Right atrium auricular region (tissue), 2 donors: ENCODE measurements at regions not wholly inside any gene's neighbourhood (a gene's known extent, or its start where the extent isn't known, plus 50 kb on each side); places are given as distances from the start of the nearest gene placed in this dataset.

Experiments
- DNase-seq: peaks from one replicate; pipeline ENCODE4 v3.0.0-alpha.2; 2019; ENCODE audit warnings: low spot score
- H3K27ac ChIP-seq, 2 donors: fragments of 200-600 bp; sonication (generic); 1 replicate in 1 of 2; 2 replicates in 1 of 2; pipeline ENCODE4 v1.5.1; 2016 to 2019
- H3K27me3 ChIP-seq, 2 donors: fragments of 200-600 bp; sonication (generic); one replicate each; pipeline versions ENCODE4 v1.5.1 to v1.6.0; 2017 to 2019
- H3K36me3 ChIP-seq: fragments of 200-600 bp; sonication (generic); one replicate; pipeline ENCODE4 v1.5.1; 2016
- H3K4me1 ChIP-seq, 2 donors: fragments of 200-600 bp; sonication (generic); one replicate each; pipeline versions ENCODE4 v1.5.1 to v1.6.0; 2017 to 2019
- H3K4me3 ChIP-seq, 2 donors: fragments of 200-600 bp; sonication (generic); 1 replicate in 1 of 2; 2 replicates in 1 of 2; pipeline ENCODE4 v1.5.1; 2017 to 2019; ENCODE audit warnings: mild to moderate bottlenecking in 1 of 2, moderate library complexity in 1 of 2
- H3K9me3 ChIP-seq, 2 donors: fragments of 200-600 bp; sonication (generic); one replicate each; pipeline ENCODE4 v1.5.1; 2019
- TF ChIP-seq, protein P1 (sequence below), 2 donors: fragments of 200-600 bp; sonication (generic); IDR thresholded peaks; one replicate each; pipeline ENCODE4 v1.5.1; 2019; ENCODE audit warnings: antibody characterized with exemption in 2 of 2

DNA sequence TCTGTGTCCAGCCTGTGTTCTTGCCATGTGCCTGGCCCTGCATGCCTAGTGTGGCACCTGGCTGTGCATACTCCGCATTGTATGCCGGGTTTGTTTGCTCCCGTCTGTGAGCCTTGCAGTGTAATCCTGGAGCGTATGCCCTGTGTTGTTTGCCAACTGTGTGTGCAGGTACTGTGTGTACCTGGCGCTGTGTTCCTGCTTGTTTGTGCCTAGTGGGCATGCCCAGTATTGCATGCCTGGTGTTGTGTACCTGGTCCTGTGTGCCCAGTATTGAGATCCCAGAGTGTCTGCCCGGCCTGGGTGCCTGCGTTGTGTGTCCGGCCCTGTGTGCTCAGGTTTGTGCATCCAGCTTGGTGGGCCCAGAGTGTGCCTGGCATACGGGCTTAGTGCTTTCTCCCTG is 54.5 kb upstream of the CHRNA7 start:
- Histone ChIP-seq H3K36me3 (no peaks in the 10 kb centered on the region), H3K4me3 (no peak overlapping the region), H3K27me3 (no peaks in the 10 kb centered on the region), H3K9me3 (no peaks in the 10 kb centered on the region), H3K27ac (no peak overlapping the region), H3K4me1 (peaks cover 0 to 15% of the 10 kb centered on the region in 2 donors)
- no peak for DNase-seq
- TF ChIP-seq, protein P1, sequence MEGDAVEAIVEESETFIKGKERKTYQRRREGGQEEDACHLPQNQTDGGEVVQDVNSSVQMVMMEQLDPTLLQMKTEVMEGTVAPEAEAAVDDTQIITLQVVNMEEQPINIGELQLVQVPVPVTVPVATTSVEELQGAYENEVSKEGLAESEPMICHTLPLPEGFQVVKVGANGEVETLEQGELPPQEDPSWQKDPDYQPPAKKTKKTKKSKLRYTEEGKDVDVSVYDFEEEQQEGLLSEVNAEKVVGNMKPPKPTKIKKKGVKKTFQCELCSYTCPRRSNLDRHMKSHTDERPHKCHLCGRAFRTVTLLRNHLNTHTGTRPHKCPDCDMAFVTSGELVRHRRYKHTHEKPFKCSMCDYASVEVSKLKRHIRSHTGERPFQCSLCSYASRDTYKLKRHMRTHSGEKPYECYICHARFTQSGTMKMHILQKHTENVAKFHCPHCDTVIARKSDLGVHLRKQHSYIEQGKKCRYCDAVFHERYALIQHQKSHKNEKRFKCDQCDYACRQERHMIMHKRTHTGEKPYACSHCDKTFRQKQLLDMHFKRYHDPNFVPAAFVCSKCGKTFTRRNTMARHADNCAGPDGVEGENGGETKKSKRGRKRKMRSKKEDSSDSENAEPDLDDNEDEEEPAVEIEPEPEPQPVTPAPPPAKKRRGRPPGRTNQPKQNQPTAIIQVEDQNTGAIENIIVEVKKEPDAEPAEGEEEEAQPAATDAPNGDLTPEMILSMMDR (IDR thresholded peaks at IDR 0.05), result no peak

DNA sequence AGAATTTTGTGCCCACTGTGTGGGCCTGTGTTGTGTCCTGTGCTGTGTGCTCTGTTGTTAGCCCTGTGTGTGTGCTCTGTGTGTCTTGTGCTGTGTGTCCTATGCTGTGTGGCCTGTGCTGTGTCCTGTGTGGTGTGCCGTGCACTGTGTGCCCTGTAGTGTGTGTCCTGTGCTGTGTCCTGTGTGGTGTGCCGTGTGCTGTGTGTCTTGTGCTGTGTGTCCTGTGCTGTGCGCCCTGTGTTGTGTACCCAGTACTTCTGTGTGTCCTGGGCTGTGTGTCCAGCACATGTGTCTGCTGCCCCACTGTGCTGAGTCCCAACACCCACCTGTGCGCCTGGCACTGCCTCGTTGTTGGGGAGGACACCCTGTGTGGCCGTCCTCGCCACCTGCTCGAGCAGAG is 53.2 kb upstream of the CHRNA7 start:
- no peak for DNase-seq
- H3K4me3 ChIP-seq, result no peak overlapping the region
- no peaks in the 10 kb centered on the region for H3K36me3 ChIP-seq
- H3K27ac ChIP-seq, result no peak overlapping the region
- H3K4me1 ChIP-seq, result peaks cover 0 to 15% of the 10 kb centered on the region in 2 donors
- no peaks in the 10 kb centered on the region for H3K9me3 ChIP-seq
- no peaks in the 10 kb centered on the region for H3K27me3 ChIP-seq
- TF ChIP-seq, protein P1 (IDR thresholded peaks at IDR 0.05), result no peak

DNA sequence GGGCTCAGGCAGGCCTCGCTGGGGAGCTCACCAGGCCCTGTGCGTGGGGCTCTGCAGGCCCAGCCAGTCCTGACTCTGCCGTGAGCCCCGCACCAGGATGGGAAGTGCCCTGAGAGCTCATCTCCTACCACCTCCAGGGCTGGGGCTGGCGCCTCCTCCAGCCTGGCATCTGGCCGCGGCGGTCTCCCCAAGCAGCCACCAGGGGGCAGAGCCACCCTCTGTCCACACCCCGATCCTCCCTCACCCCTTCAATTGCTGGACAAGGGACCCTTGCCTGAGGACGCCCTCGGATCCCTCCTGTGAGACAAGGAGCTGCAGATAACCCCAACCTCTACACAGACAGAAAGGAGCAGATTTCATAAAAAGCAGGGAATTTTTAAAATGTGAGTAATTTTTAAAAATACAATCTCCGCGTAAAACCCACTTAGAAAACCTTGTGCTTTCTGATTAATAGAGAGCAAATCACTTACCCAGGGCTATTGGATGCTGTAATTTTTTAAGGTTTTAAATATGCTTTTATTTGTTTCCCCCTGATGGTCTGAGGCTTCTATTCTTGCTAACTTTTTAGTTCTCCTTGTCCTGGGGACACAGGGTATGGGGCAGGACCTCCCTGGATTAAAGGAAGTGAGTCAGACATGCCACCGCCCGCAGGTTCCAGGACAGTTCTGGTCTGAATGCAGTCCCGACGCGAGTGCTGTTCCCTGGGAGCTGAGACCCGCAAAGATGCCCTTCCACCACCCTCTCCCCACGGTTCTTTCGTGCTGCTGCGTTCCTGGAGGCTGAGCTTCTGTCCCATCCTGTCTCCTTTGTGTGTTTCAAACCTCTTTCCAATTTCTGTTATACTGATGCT is 52.3 kb upstream of the CHRNA7 start:
- no peak for DNase-seq
- TF ChIP-seq, protein P1 (IDR thresholded peaks at IDR 0.05), result peak; percentile 72 to 90

More for the DNA sequence above, 52.3 kb upstream of the CHRNA7 start:
- H3K4me1 ChIP-seq, result peaks cover 0 to 15% of the 10 kb centered on the region in 2 donors
- no peak overlapping the region for H3K27ac ChIP-seq
- no peak overlapping the region for H3K4me3 ChIP-seq
- no peaks in the 10 kb centered on the region for H3K27me3 ChIP-seq
- H3K36me3 ChIP-seq, result no peaks in the 10 kb centered on the region
- H3K9me3 ChIP-seq, result no peaks in the 10 kb centered on the region
